ENCODE measurements at regions not wholly inside any gene's neighbourhood (a gene's known extent, or its start where the extent isn't known, plus 50 kb on each side); places are given as distances from the start of the nearest gene placed in this dataset.

DNA sequence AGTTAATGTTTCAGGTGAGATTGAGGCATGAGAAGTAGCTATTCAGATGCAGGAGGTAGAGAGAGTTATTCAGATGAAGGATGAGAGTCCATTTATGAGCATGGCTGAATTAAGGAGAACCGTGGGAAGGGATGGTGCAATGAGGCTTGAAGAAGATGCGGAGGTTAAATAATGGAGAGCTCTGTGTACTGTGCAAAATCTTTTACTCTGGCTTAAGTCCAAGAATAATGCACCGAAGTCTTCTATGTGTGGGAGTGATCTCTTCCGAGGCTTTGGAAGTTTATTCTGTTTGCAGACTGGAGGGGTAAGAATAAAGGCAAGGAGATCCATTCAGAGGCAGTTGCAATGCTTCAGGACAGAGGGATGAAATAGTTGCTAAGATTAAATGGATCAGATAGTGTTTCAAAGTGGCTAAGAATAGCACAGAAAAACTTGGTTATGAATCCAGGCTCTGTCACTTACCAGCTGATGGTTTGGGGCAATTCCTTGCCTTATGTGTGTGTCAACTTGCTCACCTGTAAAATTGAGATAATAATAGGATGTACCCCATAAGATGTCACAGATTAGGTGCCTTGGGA, 467.1 kb downstream of the HDGFL1 start:
- DNase-seq: peak; percentile 65

GRCh38 chr6:23040899-23041298, 471.5 kb downstream of the HDGFL1 start:
- no peak for DNase-seq

- DNase-seq: no peak
Observed at GRCh38 chr6:23045280-23045679, 475.9 kb downstream of the HDGFL1 start.

- DNase-seq: no peak
Observed at GRCh38 chr6:23055523-23055922, 486.2 kb downstream of the HDGFL1 start.

DNA sequence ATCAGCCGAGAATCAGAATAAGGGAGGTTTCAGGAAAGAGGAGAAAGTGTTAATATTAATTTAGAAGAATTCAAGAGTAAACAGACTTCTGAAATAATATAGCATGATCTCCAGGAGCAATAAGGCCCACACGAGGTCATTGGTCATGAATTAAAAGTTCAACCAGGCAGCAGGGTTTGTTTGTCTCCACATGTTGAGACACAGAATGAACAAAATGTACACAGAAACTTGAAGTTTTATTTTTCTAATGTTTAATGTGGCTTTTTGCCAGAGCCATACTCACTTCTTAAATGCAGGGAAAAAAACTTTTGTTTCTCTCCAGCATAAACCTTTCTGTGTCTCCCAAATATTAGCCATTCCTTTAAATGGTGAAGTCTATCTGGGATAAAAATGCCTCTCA, 504.5 kb downstream of the HDGFL1 start:
- no peak for DNase-seq

- DNase-seq: no peak
Observed at GRCh38 chr6:23077772-23078171, 508.4 kb downstream of the HDGFL1 start.

DNA sequence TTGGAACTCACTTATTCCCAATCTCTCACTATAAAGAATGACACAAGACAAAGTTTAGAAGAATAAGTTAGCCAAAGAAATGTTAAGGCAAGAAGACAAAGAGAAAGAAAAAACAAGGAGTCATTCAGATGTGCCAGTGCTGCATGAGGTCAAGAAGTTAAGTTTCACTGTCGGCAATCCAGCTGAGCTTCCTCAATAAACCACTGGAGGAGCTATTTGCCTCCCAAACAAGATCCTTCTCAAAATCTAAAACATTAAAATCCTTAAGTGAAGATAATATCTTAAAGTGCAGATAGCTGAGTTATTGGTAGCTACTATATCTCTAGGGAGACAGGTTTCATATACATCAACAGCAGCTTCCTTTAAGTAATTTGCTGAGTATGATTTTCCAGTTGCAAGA, 512.3 kb downstream of the HDGFL1 start:
- DNase-seq: no peak

GRCh38 chr6:23086100-23086499, 516.7 kb downstream of the HDGFL1 start:
- no peak for DNase-seq

DNA sequence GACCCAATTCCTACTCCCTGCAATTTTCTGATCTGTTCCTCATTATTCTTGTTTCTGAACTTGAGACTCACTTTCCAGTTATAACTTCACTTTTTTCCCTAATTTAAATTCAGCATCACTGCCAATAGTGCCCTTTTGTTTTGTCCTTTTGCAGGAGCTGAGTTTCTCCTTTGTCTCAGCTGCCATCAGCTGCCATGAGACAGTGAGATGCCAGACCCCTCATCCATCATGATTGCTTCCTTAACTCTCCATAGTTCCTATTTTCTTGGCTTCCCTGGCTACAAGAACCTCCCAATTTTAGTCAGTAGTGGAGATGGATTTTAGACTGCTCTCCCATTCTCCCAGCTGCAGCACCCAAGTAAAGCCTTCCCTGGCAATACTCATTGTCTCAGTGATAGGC, 518.1 kb downstream of the HDGFL1 start:
- DNase-seq: no peak

DNA sequence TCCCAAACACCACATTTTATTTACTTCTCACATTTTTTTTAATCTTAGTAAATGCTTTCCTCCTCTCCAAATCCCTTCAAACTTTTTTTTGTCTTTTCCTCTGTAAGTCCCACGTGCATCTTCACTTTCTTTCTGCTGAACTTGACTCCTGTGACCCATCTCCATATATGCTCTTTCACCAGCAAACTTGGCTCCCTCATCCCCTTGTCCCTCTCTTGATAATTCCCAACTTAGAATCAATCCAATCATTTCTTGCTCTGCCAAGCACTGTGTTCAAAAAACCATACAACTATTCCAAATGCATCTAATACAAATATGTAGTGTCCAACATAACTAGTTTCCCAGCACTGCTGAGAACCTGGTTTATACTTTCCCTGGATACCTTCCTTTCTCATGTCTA, 519.4 kb downstream of the HDGFL1 start:
- DNase-seq: no peak

DNA sequence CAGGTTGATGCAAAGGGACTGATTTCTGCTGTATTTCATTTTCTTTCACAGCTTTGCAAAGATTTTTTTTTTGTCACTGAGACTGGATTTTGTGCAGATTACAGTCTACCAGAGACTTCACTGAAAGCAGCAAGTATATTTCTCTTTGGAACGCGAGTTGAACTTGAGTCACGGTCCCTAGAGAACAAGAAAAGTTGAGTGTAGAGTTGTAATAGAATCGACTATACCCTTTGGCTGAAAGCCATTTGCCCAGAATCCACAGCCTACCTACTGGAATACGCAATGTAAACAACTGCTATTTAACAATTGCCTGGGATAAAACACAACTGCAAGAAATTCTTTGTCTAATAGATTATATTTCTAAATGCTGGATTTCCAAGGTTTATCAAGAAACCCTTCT, 520.6 kb downstream of the HDGFL1 start:
- DNase-seq: no peak

DNA sequence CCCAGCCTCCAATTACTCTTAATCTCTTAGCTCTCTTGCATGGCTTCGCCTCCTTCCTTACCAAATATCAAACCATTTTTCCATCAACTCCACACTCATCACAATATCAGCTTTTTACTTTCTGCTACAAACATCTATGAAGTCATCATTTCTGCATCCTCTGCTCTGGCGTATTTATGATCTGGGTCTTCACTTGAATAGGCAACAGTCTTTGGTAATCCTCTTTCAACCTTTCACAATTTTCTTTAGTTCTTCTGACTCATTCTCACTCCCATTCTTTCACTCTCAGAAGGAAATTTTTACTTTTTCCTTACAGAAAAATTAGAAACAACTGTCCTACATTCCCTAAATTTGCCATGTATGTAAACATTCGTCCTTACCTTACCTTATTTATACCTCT, 522.4 kb downstream of the HDGFL1 start:
- DNase-seq: no peak

GRCh38 chr6:23096876-23097275, 527.5 kb downstream of the HDGFL1 start:
- no peak for DNase-seq

GRCh38 chr6:23097566-23097965, 528.2 kb downstream of the HDGFL1 start:
- no peak for DNase-seq

GRCh38 chr6:23106951-23107350, 537.6 kb downstream of the HDGFL1 start:
- no peak for DNase-seq

GRCh38 chr6:23111984-23112383, 542.6 kb downstream of the HDGFL1 start:
- DNase-seq: no peak

GRCh38 chr6:23114812-23115504, 545.6 kb downstream of the HDGFL1 start:
- DNase-seq: no peak

GRCh38 chr6:23137611-23138010, 568.2 kb downstream of the HDGFL1 start:
- DNase-seq: no peak

- DNase-seq: no peak
Observed at GRCh38 chr6:23140871-23141270, 571.5 kb downstream of the HDGFL1 start.

- DNase-seq: no peak
Observed at GRCh38 chr6:23145781-23146180, 576.4 kb downstream of the HDGFL1 start.

DNA sequence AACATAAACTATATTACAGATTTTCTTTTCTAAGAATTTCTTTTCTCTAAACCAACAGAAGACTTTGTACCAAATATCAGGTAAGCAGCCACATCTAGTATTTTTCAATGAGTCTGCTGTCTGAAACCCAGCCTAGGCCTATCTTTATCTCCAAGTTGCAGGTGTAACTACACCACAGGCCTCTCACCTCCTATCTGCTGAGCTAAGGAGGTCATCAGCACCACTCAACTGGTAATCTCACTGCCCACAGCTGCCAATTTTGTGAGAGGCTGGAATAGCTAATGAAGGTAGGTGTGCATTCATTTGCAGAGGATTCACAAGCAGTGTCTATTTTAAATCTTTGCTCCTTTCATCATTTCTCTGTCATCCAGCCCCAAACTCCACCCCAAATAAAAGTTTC, 584.8 kb downstream of the HDGFL1 start:
- no peak for DNase-seq

- DNase-seq: no peak
Observed at GRCh38 chr6:23170049-23170448, 600.7 kb downstream of the HDGFL1 start.

DNA sequence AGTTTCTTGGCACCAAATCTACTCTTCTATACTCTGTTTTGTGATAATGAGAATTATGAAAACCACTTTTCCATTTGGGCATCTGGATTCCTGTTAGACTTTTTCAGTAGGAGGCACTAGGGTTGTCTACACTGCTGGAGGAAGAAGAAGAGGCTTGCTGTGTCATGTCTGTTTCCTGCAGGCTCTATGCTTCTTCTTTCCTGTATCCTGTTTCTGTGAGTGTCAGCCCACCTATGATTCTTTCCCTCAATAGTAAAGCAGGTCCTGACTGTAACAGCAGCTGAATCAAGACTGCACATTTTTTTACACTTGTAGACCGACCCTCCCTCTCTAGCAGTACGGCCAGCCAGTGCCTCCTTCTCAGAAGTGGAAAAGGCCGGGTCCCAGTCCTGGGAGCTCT, 603.9 kb downstream of the HDGFL1 start:
- no peak for DNase-seq

- no peak for DNase-seq
Observed at GRCh38 chr6:23174781-23175361, 605.5 kb downstream of the HDGFL1 start.

DNA sequence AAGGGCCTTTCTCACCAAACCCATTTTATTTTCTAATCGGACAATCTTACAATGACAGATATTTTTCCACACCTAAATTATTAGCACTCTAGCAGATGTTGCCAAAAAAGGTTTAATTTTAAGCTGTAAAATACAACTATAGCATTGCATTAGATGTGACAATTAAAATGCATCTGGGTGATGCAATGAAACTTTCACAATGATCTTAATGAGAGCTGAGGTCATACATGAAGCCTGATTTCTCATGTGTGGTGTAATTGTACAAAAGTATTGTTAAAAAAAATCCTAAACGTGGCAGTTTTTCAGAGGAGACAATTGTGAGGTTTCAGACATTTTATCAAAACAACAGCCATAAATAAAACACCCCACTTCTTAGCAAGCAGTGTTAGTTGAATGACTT, 606.0 kb downstream of the HDGFL1 start:
- no peak for DNase-seq
